ENCODE measurements at regions not wholly inside any gene's neighbourhood (a gene's known extent, or its start where the extent isn't known, plus 50 kb on each side); places are given as distances from the start of the nearest gene placed in this dataset.

GRCh38 chr2:126753501-126754212 lies 97.7 kb downstream of the GYPC start:
- no peak for TF ChIP-seq CTCF (IDR thresholded peaks at IDR 0.05; ENCODE audit: insufficient read depth, low read length, poor library complexity, severe bottlenecking)
- Histone ChIP-seq H3K27me3 (ENCODE audit: control insufficient read depth, insufficient read depth, low read length) (no peaks in the 10 kb centered on the region), H3K4me3 (ENCODE audit: low read depth, low read length) (no peak overlapping the region), H3K36me3 (ENCODE audit: control insufficient read depth, insufficient read depth, low read length) (no peaks in the 10 kb centered on the region)
- no peak for DNase-seq (ENCODE audit: low read depth)

- Histone ChIP-seq H3K4me3 (ENCODE audit: low read depth, low read length) (no peak overlapping the region), H3K36me3 (ENCODE audit: control insufficient read depth, insufficient read depth, low read length) (no peaks in the 10 kb centered on the region), H3K27me3 (ENCODE audit: control insufficient read depth, insufficient read depth, low read length) (no peaks in the 10 kb centered on the region)
- no peak for TF ChIP-seq CTCF (IDR thresholded peaks at IDR 0.05; ENCODE audit: insufficient read depth, low read length, poor library complexity, severe bottlenecking)
- DNase-seq (ENCODE audit: low read depth) = no peak
Observed at GRCh38 chr2:126754240-126755004, 98.5 kb downstream of the GYPC start.

GRCh38 chr2:126756125-126756524 lies 100.2 kb downstream of the GYPC start:
- H3K4me3 ChIP-seq (ENCODE audit: low read depth, low read length) = no peak overlapping the region
- DNase-seq (ENCODE audit: low read depth) = no peak
- H3K36me3 ChIP-seq (ENCODE audit: control insufficient read depth, insufficient read depth, low read length) = no peaks in the 10 kb centered on the region
- H3K27me3 ChIP-seq (ENCODE audit: control insufficient read depth, insufficient read depth, low read length) = no peaks in the 10 kb centered on the region
- no peak for TF ChIP-seq CTCF (IDR thresholded peaks at IDR 0.05; ENCODE audit: insufficient read depth, low read length, poor library complexity, severe bottlenecking)

GRCh38 chr2:126761256-126761980 lies 105.5 kb downstream of the GYPC start:
- Histone ChIP-seq H3K36me3 (ENCODE audit: control insufficient read depth, insufficient read depth, low read length) (no peaks in the 10 kb centered on the region), H3K27me3 (ENCODE audit: control insufficient read depth, insufficient read depth, low read length) (no peaks in the 10 kb centered on the region), H3K4me3 (ENCODE audit: low read depth, low read length) (no peak overlapping the region)
- no peak for DNase-seq (ENCODE audit: low read depth)
- no peak for TF ChIP-seq CTCF (IDR thresholded peaks at IDR 0.05; ENCODE audit: insufficient read depth, low read length, poor library complexity, severe bottlenecking)

- TF ChIP-seq CTCF (IDR thresholded peaks at IDR 0.05; ENCODE audit: insufficient read depth, low read length, poor library complexity, severe bottlenecking) = no peak
- Histone ChIP-seq H3K27me3 (ENCODE audit: control insufficient read depth, insufficient read depth, low read length) (no peaks in the 10 kb centered on the region), H3K4me3 (ENCODE audit: low read depth, low read length) (no peak overlapping the region), H3K36me3 (ENCODE audit: control insufficient read depth, insufficient read depth, low read length) (no peaks in the 10 kb centered on the region)
- no peak for DNase-seq (ENCODE audit: low read depth)
Observed at GRCh38 chr2:126761981-126762878, 106.3 kb downstream of the GYPC start.

All from kidney epithelial cell (primary cell).